ENCODE measurements at regions not wholly inside any gene's neighbourhood (a gene's known extent, or its start where the extent isn't known, plus 50 kb on each side); places are given as distances from the start of the nearest gene placed in this dataset.

DNA sequence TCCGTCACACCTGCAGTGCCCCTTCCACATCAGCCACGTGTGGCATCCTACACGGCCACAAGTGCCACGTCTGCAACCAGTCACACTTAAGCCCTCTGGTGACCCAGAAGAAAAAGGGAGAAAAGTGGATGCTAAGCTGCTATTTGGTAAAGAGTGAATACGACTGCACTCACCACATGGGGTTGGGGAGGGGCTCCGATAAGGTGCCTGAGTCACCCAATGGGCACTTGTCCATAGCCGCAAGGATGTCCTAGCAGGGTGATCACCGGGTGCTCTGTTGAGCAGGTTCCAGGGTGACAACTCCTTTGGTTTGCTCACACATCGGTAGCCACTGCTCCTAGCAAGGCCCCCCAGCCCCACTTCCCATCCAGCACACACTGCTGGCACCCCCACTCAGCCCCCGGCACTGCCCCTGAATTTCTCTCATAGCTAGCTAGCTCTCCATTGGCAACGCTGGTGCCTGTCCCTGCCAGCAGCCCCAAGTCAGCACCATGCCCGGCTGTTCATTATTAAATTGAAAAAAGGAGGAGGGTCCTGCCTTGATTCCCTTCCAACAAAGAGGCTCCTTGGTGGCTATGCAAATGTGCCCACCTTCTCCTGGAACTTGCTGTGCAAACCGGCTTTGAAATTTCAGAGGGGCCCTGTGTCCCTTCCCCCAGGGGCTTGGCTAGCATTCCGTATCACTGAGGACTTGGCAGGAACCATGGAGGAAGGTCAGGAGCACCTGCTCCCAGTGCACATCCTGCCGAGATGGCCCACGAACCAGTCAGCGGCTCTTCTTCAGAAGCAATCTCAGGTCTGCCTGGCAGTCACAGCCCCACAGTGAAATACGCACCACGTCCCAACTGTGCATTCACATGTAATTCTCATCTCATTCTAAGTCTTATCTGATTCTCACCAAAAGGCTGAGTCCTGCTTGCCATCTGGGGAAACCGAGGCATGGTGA, 227.7 kb upstream of the DIO3 start:
- no peak overlapping the region for H3K4me3 Mint-ChIP-seq
- TF ChIP-seq, protein P1, sequence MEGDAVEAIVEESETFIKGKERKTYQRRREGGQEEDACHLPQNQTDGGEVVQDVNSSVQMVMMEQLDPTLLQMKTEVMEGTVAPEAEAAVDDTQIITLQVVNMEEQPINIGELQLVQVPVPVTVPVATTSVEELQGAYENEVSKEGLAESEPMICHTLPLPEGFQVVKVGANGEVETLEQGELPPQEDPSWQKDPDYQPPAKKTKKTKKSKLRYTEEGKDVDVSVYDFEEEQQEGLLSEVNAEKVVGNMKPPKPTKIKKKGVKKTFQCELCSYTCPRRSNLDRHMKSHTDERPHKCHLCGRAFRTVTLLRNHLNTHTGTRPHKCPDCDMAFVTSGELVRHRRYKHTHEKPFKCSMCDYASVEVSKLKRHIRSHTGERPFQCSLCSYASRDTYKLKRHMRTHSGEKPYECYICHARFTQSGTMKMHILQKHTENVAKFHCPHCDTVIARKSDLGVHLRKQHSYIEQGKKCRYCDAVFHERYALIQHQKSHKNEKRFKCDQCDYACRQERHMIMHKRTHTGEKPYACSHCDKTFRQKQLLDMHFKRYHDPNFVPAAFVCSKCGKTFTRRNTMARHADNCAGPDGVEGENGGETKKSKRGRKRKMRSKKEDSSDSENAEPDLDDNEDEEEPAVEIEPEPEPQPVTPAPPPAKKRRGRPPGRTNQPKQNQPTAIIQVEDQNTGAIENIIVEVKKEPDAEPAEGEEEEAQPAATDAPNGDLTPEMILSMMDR (IDR thresholded peaks at IDR 0.05), result no peak
- Histone ChIP-seq H3K4me1 (ENCODE audit: control insufficient read depth, insufficient read depth, low read length) (no peaks in the 10 kb centered on the region), H3K27me3 (ENCODE audit: control insufficient read depth, insufficient read depth, low read length) (no peaks in the 10 kb centered on the region), H3K4me3 (ENCODE audit: low read length) (no peak overlapping the region), H3K36me3 (ENCODE audit: control insufficient read depth, insufficient read depth, low read length) (no peaks in the 10 kb centered on the region), H3K27ac (ENCODE audit: low read length) (no peak overlapping the region), H3K9me3 (ENCODE audit: control insufficient read depth, insufficient read depth, low read length) (no peaks in the 10 kb centered on the region)
- no peak for DNase-seq
- no peaks in the 10 kb centered on the region for H3K36me3 Mint-ChIP-seq
- WGBS (ENCODE audit: insufficient coverage), result 85% methylated on average over 20 of the region's 20 CpGs
- ATAC-seq, result no peak
- intact Hi-C loops (cut with micrococcal nuclease), result no loop called here
- H3K27me3 Mint-ChIP-seq (ENCODE audit: low read depth in 2 of 2), result peaks cover 13 to 21% of the 10 kb centered on the region in 2 donors
- no peak overlapping the region for H3K27ac Mint-ChIP-seq
- H3K4me1 Mint-ChIP-seq, result no peaks in the 10 kb centered on the region
- H3K9me3 Mint-ChIP-seq, result no peaks in the 10 kb centered on the region

DNA sequence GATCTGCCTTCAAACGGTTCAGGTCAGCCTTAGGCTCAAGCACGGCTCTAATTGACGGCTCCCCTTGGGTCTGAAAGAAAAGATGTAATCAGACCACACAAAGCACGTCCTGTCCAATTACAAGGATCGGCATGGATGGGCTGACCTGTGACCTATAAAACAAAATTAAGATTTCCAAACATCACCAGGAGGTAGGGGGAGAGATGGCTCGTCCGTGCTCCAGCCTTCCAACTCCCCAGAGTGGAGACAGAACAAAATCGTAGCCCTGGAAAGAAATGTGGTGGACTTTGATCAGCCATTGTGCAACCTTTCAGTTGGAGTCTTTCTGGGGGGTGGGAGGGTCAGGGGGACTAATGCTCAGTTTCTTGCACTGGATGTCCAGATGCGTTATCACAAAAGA, 226.6 kb upstream of the DIO3 start:
- DNase-seq, result no peak
- Histone ChIP-seq H3K4me3 (ENCODE audit: low read length) (no peak overlapping the region), H3K36me3 (ENCODE audit: control insufficient read depth, insufficient read depth, low read length) (no peaks in the 10 kb centered on the region), H3K4me1 (ENCODE audit: control insufficient read depth, insufficient read depth, low read length) (no peaks in the 10 kb centered on the region), H3K27ac (ENCODE audit: low read length) (no peak overlapping the region), H3K27me3 (ENCODE audit: control insufficient read depth, insufficient read depth, low read length) (no peaks in the 10 kb centered on the region), H3K9me3 (ENCODE audit: control insufficient read depth, insufficient read depth, low read length) (no peaks in the 10 kb centered on the region)
- no peak overlapping the region for H3K27ac Mint-ChIP-seq
- ATAC-seq, result no peak
- TF ChIP-seq, protein P1 (IDR thresholded peaks at IDR 0.05), result no peak
- peaks cover 15 to 31% of the 10 kb centered on the region in 2 donors for H3K27me3 Mint-ChIP-seq (ENCODE audit: low read depth in 2 of 2)
- 83% methylated on average over 8 of the region's 9 CpGs for WGBS (ENCODE audit: insufficient coverage)
- no peaks in the 10 kb centered on the region for H3K4me1 Mint-ChIP-seq
- H3K9me3 Mint-ChIP-seq, result no peaks in the 10 kb centered on the region
- no peak overlapping the region for H3K4me3 Mint-ChIP-seq
- intact Hi-C loops (cut with micrococcal nuclease), result no loop called here
- H3K36me3 Mint-ChIP-seq, result no peaks in the 10 kb centered on the region

DNA sequence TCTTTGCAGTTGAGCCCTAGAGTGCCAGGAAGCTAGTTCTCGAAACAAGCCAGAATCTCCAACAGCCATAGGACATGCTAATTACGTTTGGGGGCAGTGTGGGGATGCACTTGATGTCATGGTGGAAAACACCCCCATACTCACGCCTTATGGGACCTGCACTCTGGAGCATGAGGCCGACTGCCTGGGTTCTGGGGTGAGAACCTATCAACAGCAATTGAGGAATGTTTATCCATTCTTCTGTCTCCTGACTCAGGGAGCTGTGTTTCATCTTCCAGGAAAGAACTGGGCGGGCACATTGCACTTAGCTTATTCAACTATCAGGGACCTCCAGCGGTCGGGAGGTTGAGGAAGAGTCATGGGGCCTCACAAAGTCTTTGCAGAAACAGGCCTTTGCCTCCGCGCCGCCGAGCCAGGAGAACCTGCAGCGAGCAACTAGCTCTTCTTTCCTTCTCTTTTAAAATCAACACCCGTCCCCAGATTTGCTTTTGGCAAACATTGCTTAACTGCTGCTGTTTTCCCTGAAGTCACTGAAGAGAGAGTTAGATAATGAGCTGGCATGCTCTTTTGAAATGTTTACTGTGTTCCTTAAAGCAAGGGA, 226.1 kb upstream of the DIO3 start:
- H3K27me3 Mint-ChIP-seq (ENCODE audit: low read depth in 2 of 2), result peaks cover 15 to 36% of the 10 kb centered on the region in 2 donors
- H3K4me1 Mint-ChIP-seq, result no peaks in the 10 kb centered on the region

More for the DNA sequence above, 226.1 kb upstream of the DIO3 start:
- no peaks in the 10 kb centered on the region for H3K36me3 Mint-ChIP-seq
- Histone ChIP-seq H3K4me1 (ENCODE audit: control insufficient read depth, insufficient read depth, low read length) (no peaks in the 10 kb centered on the region), H3K9me3 (ENCODE audit: control insufficient read depth, insufficient read depth, low read length) (no peaks in the 10 kb centered on the region), H3K4me3 (ENCODE audit: low read length) (no peak overlapping the region), H3K36me3 (ENCODE audit: control insufficient read depth, insufficient read depth, low read length) (no peaks in the 10 kb centered on the region), H3K27ac (ENCODE audit: low read length) (no peak overlapping the region), H3K27me3 (ENCODE audit: control insufficient read depth, insufficient read depth, low read length) (peaks cover under 1% of the 10 kb centered on the region)
- 80% methylated on average over 11 of the region's 13 CpGs for WGBS (ENCODE audit: insufficient coverage)
- H3K4me3 Mint-ChIP-seq, result no peak overlapping the region
- intact Hi-C loops (cut with micrococcal nuclease), result no loop called here
- no peak overlapping the region for H3K27ac Mint-ChIP-seq
- TF ChIP-seq, protein P1 (IDR thresholded peaks at IDR 0.05), result no peak
- DNase-seq, result no peak
- ATAC-seq, result no peak
- H3K9me3 Mint-ChIP-seq, result no peaks in the 10 kb centered on the region
